ENCODE measurements at regions not wholly inside any gene's neighbourhood (a gene's known extent, or its start where the extent isn't known, plus 50 kb on each side); places are given as distances from the start of the nearest gene placed in this dataset.
A peak's percentile ranks its signal among the peaks of the same experiment; 100 is the strongest.

- no peak for DNase-seq
These were observed 80.6 kb upstream of the CTNNB1 start for GRCh38 chr3:41118461-41119390.

GRCh38 chr3:41120460-41120859 is 78.8 kb upstream of the CTNNB1 start:
- DNase-seq = no peak

DNA sequence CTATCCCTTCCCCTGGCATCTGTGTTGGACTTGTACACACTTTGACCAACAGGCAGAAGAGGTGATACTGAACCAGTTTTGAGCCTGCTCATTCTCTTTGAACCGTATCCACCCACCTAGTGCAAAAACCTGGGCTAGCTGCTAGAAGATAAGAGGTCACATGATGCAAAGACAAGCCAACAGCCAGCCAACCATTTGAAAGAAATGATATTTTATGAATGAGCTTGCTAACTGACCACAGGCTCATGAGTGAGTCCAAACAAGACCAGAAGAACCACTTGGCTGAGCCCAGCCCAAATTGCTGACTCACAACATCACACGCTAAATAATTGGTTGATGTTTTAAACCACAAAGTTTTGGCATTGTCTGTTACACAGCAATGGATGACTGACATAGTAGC is 74.0 kb upstream of the CTNNB1 start:
- no peak for DNase-seq

DNA sequence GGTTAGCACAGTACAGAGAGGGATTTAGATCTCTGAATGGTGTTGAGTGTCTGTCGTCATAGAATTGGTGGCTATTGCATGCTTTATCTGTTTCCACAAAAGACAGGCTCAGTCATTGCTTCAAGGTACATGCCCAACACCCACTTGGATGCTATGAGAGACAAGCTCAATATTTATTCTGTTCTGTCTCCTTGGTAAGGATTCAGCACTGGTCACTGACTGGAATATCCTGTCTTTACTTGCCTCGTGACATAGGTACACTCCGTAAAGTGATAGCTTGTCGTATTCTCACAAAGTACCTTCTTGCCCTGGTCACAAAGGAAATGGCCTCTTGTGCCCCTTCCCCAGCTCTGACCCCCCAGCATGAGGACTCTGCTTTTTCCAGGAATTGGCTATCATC is 72.8 kb upstream of the CTNNB1 start:
- DNase-seq = no peak

GRCh38 chr3:41126961-41127360 is 72.3 kb upstream of the CTNNB1 start:
- DNase-seq = no peak

- DNase-seq = no peak
These were observed 71.9 kb upstream of the CTNNB1 start for GRCh38 chr3:41127414-41127813.

GRCh38 chr3:41129731-41130130 is 69.6 kb upstream of the CTNNB1 start:
- DNase-seq = no peak

DNA sequence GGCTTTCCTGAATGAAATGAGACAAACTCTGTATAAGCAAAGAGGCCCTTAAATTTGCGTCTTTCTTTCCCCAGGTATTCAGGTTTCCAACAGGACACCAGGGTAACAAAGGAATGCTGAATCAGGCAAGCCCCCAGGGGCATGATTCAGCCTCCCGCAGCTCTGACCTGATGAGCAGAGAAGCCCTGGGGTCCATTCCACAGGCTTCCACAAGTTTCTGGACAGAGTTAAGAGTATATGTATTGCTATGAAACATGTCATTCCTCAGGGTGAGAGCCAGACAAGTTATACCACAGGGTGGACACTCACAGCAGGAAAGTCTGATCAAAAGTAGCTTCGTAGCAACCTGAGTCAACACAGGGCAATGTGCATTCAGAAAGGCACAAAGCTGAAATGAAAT is 68.1 kb upstream of the CTNNB1 start:
- no peak for DNase-seq

DNA sequence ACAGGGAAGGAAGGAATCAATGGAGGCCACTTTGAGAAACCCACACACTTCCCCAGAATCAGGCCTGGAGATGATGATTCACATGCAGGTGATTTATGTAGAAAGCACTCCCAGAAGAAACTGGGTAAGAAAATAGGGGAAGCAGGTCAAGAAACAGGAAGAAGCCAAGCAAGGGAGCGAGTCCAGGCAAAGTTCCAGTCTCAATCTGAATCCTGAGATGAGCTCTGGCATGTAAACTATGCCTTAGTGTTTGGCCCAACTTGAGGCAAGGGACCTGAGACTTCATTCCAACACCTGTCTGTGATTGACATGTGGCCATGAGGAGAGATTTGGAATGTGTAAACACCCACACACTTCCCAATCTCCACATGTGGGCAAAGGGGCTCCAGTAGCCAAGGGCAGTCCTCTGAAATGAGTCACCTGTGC is 61.6 kb upstream of the CTNNB1 start:
- no peak for DNase-seq

DNA sequence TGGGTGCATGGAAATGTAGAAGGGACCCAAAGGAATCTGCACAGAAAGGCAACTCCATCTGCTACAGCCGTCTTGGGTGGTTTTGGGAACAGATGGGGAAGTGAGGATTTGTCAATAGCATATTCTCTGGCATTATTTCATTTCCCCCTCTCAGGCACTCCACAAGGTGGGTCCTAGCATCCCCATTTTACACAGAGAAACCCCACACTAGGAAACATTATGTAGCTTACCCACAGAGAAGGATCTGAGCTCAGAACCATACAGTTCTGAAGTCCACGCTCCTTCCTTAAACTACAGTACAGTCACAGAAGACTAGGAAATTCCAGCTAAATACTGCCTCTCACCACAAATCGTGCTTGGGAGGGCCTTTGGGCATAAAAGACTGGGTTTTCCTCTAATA is 61.2 kb upstream of the CTNNB1 start:
- DNase-seq = no peak

DNA sequence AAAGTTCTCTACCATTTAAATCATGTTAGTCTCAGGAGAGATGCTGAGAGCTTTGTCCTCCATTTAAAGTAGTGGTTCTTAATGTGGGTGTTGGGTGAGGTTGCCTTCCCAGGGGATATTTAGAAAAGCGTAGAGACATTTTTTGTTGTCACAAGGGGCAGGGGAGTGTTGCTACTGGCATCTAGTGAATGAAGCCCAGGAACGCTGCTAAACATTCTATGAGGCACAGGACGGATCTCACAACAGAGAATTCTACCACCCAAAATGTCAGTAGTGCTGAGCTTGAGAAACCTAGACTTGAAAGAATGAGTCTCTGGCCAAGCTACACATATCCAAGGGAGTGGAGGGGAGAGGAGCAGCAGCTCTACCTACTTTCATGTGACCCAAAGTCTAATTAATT is 60.7 kb upstream of the CTNNB1 start:
- DNase-seq = no peak

DNA sequence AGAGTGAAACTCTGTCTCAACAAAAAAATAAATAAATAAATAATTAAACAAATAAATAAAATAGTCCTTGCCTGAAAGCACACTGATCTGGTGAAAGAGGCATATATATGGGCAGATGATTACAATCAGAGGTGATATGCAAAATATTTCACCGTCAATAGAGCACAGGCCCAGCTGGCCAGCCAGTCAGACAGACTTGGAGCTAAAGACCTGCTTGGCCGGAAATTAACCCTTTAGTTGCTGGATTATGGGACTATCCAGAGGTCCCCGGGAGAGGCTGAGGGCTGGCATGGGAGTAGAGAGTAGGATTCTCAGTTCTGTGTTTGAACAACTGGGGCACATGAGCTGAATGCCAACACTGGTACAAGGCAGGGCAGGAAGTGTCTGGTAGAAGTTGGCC is 59.1 kb upstream of the CTNNB1 start:
- no peak for DNase-seq

DNA sequence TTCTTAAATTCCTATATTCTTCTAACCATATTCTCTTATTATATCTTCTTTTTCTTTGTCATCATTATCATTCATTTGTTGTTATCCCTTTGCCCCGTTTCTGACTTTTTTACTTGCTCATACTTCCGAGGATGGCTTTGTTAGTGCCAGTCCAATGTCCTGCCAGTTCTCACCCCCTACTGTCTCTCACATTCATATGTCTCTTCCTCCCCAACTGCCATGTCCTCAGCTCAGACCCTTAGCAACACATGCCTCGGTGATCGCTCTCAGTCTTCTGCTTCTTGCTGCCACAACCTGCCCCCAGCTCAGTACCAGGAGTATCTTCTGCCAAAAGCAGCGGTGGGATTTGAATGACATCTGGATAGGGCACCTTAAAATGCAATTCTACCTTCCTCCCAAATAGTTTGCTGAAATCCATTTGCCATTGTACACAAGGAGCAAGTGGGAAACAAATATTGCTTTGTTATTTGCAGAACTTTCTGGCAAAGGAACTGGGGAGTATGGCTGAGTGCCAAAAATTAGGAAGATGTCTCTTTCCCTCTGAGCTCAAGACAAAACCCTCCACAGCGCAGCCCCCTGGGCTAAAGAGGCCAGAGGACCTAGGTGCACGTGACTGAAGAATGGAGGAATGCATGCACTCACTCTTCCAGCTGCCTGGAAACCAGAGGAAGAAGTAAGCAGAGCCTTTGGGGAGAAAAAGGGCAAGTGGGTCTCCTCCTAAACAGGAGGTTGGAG is 57.7 kb upstream of the CTNNB1 start:
- DNase-seq = no peak

DNA sequence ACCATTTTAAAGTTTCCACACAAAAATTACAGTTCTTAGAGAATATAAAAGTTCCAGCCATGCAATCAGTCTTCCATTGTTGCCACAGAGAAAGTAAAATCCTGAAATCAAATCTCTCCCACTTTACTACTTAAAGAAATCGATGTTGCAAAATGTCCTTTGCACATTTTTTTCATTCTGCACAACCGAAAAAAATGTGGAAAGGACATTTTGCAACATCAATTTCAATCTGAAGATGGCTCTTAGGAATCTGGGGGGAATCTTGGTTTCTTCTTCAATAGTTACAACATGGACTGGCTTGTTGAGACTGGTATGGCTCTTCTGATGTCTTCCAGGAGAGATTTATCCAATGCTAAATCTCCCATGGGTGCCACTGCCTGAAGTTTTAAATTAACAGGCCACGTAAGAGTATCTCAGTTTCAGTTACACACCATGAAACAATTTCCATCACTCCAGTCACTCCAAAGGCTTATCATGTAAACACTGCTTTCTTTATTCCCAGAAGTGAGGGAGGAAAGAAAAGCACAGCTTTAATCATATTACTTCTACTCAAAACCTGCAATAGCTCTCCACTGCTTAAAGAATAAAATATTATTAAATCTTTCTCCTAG is 55.8 kb upstream of the CTNNB1 start:
- DNase-seq = peak; percentile 50

DNA sequence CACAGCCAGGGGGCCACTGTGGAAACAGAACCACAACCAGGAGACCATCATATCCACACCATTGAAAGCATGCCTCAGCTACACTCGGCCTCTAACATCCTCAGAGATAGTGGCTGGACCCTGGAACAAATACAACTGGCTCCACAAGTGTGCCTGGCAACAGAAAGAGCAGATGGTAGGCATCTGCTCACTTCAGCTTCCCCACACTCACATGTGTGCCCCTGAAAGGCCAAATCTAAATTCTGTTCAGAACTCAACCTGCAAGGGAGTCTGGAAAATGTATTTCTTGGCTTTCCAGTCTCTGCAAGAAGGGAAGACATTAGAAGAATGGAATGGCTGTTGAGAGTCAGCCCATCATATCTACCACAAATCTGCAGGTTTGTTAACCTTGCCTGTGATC is 54.7 kb upstream of the CTNNB1 start:
- DNase-seq = no peak

GRCh38 chr3:41148478-41148877 is 50.8 kb upstream of the CTNNB1 start:
- peak; percentile 95 for DNase-seq

DNA sequence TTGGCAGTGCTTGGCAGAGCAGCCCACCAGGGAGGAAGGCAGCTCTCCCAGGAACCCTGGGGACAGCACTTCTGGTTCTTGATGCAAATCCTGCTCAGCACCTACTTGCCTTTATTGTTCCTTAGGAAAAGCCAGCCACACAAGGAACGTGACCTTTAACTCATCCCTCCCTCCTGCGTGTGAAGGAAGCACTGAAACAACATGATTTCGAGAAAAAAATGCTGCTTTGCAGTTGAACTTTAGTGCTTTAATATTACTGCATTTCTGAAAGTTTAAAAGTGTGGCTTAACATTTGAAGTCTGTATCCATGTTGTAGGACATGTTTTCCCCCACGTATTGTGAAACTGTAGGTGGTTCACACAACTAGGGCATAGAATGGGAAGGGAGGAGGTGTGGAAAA is 50.4 kb upstream of the CTNNB1 start:
- peak; percentile 62 for DNase-seq
